Lower leg skin (tissue), 4 donors: ENCODE measurements at regions not wholly inside any gene's neighbourhood (a gene's known extent, or its start where the extent isn't known, plus 50 kb on each side); places are given as distances from the start of the nearest gene placed in this dataset.

ENCODE experiments used
- DNase-seq, 2 donors: peaks; one replicate each; pipeline ENCODE4 v3.0.0-alpha.2; 2019; ENCODE audit warnings: low spot score in 2 of 2
- H3K4me3 ChIP-seq: fragments of 200-600 bp; sonication (generic); 2 replicates; pipeline ENCODE4 v1.5.1; 2017; ENCODE audit warnings: mild to moderate bottlenecking, low read depth; ENCODE audit not compliant: poor library complexity, severe bottlenecking
- CTCF ChIP-seq, 3 donors: fragments of 450-650 bp; IDR thresholded peaks; one replicate each; pipeline ENCODE4 v1.5.1; 2016; ENCODE audit warnings: antibody characterized with exemption in 3 of 3, mild to moderate bottlenecking in 3 of 3, moderate library complexity in 2 of 3
- POLR2A ChIP-seq, 2 donors: fragments of 450-650 bp; IDR thresholded peaks; one replicate each; pipeline ENCODE4 v1.6.1; 2016 to 2017; ENCODE audit warnings: antibody characterized with exemption in 2 of 2, mild to moderate bottlenecking in 1 of 2, moderate library complexity in 1 of 2
- WGBS, 2 donors: methylation state at CpG; one replicate each; pipeline ENCODE4 v1.1.5; 2018; 5-methylcytosine and 5-hydroxymethylcytosine counted together
- intact Hi-C: fragments of 100-400 bp; cut with DNase I; formaldehyde crosslinking; loops from one replicate; pipeline ENCODE4 v1.15.0; 2023; ENCODE audit warnings: low total_unique reads

DNA sequence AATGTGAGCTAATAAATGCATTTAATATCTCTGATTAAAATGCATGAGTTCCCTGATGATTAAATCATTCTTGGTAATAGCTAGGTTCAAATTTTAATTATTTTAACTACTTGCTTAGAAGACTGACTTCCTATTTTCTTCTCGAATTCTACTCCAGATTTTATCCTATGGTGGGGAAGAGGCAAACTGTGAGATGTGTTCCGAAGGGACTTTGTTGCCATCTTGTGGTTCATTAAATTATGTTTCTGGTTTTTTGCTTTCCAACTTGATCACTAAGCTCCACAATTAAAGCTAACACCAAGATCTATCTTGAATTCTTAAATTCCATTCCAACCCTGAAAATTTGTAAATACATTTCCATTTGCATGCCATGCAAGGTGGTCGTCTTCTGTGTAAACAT lies 538.4 kb upstream of the PCDH20 start:
- intact Hi-C loops = no loop called here
- 7 to 15% methylated on average over 3 of the region's 3 CpGs for WGBS, 2 donors
- DNase-seq = no peak
- H3K4me3 ChIP-seq = no peak overlapping the region
- TF ChIP-seq POLR2A (IDR thresholded peaks at IDR 0.05) = no peak
- no peak for TF ChIP-seq CTCF (IDR thresholded peaks at IDR 0.05)

DNA sequence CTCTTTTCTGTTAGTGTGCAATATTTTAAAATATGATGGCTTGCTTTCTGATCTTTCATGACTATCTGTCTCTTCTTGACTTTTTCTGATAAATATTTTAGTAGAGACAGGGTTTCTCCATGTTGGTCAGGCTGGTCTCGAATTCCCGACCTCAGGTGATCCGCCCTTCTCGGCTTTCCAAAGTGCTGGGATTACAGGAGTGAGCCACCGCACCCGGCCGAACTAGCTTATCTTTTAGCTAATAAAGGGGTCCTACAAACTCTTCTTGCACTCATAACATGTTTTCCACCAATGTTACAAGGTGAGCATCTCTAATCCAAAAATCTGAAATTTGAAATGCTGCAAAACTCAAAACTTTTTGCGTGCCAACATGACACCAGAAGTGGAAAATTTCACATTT lies 535.2 kb upstream of the PCDH20 start:
- no peak for DNase-seq
- H3K4me3 ChIP-seq = no peak overlapping the region
- 90 to 94% methylated on average over 8 of the region's 8 CpGs for WGBS, 2 donors
- intact Hi-C loops = no loop called here
- no peak for TF ChIP-seq CTCF (IDR thresholded peaks at IDR 0.05)
- no peak for TF ChIP-seq POLR2A (IDR thresholded peaks at IDR 0.05)

DNA sequence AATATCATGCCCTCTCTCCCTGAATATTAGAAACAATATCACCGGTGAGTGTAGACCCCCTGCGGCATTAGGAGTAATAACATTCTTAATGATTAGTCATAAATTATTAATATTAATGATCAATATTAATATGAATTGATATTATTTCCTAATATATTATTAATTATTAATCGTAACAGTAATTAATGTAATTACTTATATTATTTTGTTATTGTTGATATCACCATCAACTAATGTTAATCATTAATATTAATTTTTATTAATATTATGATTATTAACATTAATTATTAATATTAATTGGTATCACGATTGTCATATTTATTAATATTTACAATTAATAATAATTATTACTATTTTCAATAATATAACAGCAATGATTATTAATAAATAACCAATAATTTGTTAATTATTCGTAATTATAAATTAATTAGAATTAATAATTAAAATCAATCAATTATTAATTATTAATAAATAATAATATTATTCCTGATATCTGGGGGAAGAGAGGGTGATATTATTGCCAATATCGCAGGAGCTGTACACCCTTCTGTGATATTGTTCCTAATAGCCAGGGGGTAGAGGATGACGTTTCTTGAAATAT lies 528.8 kb upstream of the PCDH20 start:
- intact Hi-C loops = no loop called here
- H3K4me3 ChIP-seq = no peak overlapping the region
- WGBS, 2 donors = 76 to 79% methylated on average over 7 of the region's 7 CpGs
- no peak for DNase-seq
- no peak for TF ChIP-seq CTCF (IDR thresholded peaks at IDR 0.05)

DNA sequence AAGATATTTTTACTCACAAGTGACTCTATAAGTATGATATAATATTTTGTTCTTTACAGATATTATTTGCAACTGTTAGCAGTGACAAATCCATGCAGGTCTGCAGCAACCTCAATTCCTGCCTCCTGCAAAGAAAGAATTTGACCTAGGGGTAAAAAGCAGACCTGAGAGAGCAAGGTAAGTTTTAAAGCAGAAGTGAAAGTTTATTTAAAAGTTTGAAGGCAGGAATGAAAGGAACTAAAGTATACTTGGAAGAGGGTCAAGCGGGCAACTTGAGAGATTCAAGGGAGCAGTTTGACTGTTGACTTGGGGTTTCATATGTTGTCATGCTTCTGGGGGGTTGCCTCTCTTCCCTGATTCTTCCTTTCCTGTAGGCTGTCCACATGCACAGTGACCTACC lies 520.1 kb upstream of the PCDH20 start:
- no peak for TF ChIP-seq CTCF (IDR thresholded peaks at IDR 0.05)
- no peak for TF ChIP-seq POLR2A (IDR thresholded peaks at IDR 0.05)
- DNase-seq = no peak
- intact Hi-C loops = no loop called here
- H3K4me3 ChIP-seq = no peak overlapping the region
- 80 to 97% methylated on average over 1 of the region's 1 CpG for WGBS, 2 donors

- TF ChIP-seq CTCF (IDR thresholded peaks at IDR 0.05) (no peak), POLR2A (IDR thresholded peaks at IDR 0.05) (no peak)
- no peak overlapping the region for H3K4me3 ChIP-seq
- 82 to 88% methylated on average over 1 of the region's 1 CpG for WGBS, 2 donors
- no peak for DNase-seq
- intact Hi-C loops = no loop called here
Observed at GRCh38 chr13:61927648-61928047, 512.0 kb upstream of the PCDH20 start.

DNA sequence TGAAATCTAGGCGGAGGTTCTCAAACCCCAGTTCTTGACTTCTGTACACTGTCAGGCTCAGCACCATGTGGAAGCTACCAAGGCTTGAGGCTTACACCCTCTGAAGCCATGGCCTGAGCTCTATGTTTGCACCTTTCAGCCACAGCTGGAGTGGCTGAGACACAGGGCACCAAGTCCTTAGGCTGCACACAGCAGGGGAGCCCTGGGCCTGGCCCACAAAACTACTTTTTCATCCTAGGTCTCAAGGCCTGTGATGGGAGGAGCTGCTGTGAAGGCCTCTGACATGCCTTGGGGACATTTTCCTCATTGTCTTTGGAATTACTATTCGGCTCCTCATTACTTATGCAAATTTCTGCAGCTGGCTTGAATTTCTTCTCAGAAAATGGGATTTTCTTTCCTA lies 503.2 kb upstream of the PCDH20 start:
- intact Hi-C loops = no loop called here
- 63 to 71% methylated on average over 2 of the region's 2 CpGs for WGBS, 2 donors
- H3K4me3 ChIP-seq = no peak overlapping the region
- no peak for DNase-seq
- TF ChIP-seq POLR2A (IDR thresholded peaks at IDR 0.05) (no peak), CTCF (IDR thresholded peaks at IDR 0.05) (no peak)
